ENCODE measurements at regions not wholly inside any gene's neighbourhood (a gene's known extent, or its start where the extent isn't known, plus 50 kb on each side); places are given as distances from the start of the nearest gene placed in this dataset.

DNA sequence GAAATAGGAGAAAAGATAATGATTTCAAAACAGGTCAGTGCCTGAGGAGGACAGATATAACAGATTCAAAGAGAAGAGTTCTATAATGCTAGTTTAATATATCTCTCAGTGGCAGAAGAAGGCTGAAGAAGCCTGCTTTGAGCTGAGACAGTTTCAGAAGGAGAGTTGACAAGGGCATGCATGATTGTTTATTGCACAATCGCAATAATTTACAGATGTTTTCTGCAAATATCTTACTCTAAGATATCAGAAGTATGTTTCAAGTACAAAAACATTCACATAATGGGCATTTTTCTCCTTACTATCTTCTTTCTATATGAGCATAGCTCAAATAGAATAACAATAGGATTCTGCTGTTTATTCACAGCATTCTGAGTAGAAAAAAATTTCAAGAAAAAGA lies 557.7 kb upstream of the NRSN1 start:
- TF ChIP-seq, protein P1, sequence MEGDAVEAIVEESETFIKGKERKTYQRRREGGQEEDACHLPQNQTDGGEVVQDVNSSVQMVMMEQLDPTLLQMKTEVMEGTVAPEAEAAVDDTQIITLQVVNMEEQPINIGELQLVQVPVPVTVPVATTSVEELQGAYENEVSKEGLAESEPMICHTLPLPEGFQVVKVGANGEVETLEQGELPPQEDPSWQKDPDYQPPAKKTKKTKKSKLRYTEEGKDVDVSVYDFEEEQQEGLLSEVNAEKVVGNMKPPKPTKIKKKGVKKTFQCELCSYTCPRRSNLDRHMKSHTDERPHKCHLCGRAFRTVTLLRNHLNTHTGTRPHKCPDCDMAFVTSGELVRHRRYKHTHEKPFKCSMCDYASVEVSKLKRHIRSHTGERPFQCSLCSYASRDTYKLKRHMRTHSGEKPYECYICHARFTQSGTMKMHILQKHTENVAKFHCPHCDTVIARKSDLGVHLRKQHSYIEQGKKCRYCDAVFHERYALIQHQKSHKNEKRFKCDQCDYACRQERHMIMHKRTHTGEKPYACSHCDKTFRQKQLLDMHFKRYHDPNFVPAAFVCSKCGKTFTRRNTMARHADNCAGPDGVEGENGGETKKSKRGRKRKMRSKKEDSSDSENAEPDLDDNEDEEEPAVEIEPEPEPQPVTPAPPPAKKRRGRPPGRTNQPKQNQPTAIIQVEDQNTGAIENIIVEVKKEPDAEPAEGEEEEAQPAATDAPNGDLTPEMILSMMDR (IDR thresholded peaks at IDR 0.05) = no peak
- TF ChIP-seq POLR2A (IDR thresholded peaks at IDR 0.05) = no peak

All from thyroid gland (tissue), 4 donors.